HepG2 (cell line): ENCODE measurements at regions not wholly inside any gene's neighbourhood (a gene's known extent, or its start where the extent isn't known, plus 50 kb on each side); places are given as distances from the start of the nearest gene placed in this dataset.

Experiments used
- CBX5 ChIP-seq: sonication (generic); formaldehyde crosslinking; IDR thresholded peaks from 2 replicates; pipeline ENCODE4 v1.4.0; 2020; ENCODE audit warnings: missing genetic modification reagents, borderline replicate concordance
- EED ChIP-seq: sonication (generic); formaldehyde crosslinking; IDR thresholded peaks from 2 replicates; pipeline ENCODE4 v1.5.0; 2020; ENCODE audit warnings: mild to moderate bottlenecking, missing genetic modification reagents
- FOXJ3 ChIP-seq: sonication (generic); formaldehyde crosslinking; IDR thresholded peaks from 2 replicates; pipeline ENCODE4 v1.4.0; 2020; ENCODE audit warnings: missing genetic modification reagents, mild to moderate bottlenecking, borderline replicate concordance
- GATAD2A ChIP-seq: IDR thresholded peaks from 2 replicates; pipeline ENCODE4 v1.6.1; 2016
- HNRNPL ChIP-seq: fragments of 200-400 bp; formaldehyde crosslinking; IDR thresholded peaks from 2 replicates; pipeline ENCODE4 v1.6.1; 2017; ENCODE audit warnings: mild to moderate bottlenecking, low read depth, low read length
- JUNB ChIP-seq: sonication (generic); formaldehyde crosslinking; IDR thresholded peaks from 2 replicates; pipeline ENCODE4 v1.8.0; 2022; ENCODE audit warnings: missing genetic modification reagents, mild to moderate bottlenecking, borderline replicate concordance
- KDM2A ChIP-seq: sonication (generic); formaldehyde crosslinking; IDR thresholded peaks from 2 replicates; pipeline ENCODE4 v1.4.0; 2020; ENCODE audit warnings: low read depth, missing genetic modification reagents, borderline replicate concordance
- KDM5A ChIP-seq: fragments of 200-600 bp; sonication (generic); IDR thresholded peaks from 2 replicates; pipeline ENCODE4 v1.7.0; 2018; ENCODE audit warnings: antibody characterized with exemption, mild to moderate bottlenecking, low read length, borderline replicate concordance
- MIER2 ChIP-seq: IDR thresholded peaks from 2 replicates; pipeline ENCODE4 v1.6.1; 2016; ENCODE audit warnings: missing biosample characterization, missing genetic modification reagents
- NR3C1 ChIP-seq: sonication (generic); formaldehyde crosslinking; IDR thresholded peaks from 2 replicates; pipeline ENCODE4 v1.4.0; 2020; ENCODE audit warnings: missing genetic modification reagents
- ONECUT2 ChIP-seq: sonication (generic); formaldehyde crosslinking; IDR thresholded peaks from 2 replicates; pipeline ENCODE4 v1.4.0; 2020; ENCODE audit warnings: missing genetic modification reagents
- PPARG ChIP-seq: conservative IDR thresholded peaks from 2 replicates; pipeline ENCODE4 v1.6.1; 2016; ENCODE audit warnings: missing biosample characterization, missing genetic modification reagents
- RFX3 ChIP-seq: IDR thresholded peaks from 2 replicates; pipeline ENCODE4 v1.6.1; 2016; ENCODE audit warnings: missing biosample characterization, missing genetic modification reagents
- SATB2 ChIP-seq: sonication (generic); formaldehyde crosslinking; IDR thresholded peaks from 2 replicates; pipeline ENCODE4 v1.5.0; 2020; ENCODE audit warnings: missing genetic modification reagents
- SKI ChIP-seq: fragments of 450-650 bp; IDR thresholded peaks from one replicate; pipeline ENCODE4 v1.6.1; 2018; ENCODE audit warnings: mild to moderate bottlenecking; ENCODE audit not compliant: partially characterized antibody
- ZC3H4 ChIP-seq: sonication (generic); formaldehyde crosslinking; IDR thresholded peaks from 2 replicates; pipeline ENCODE4 v1.4.0; 2020; ENCODE audit warnings: missing genetic modification reagents, borderline replicate concordance
- ZFYVE20 ChIP-seq: sonication (generic); formaldehyde crosslinking; IDR thresholded peaks from 2 replicates; pipeline ENCODE4 v1.8.0; 2023; ENCODE audit warnings: low read depth, mild to moderate bottlenecking, moderate library complexity, missing genetic modification reagents, borderline replicate concordance
- ZNF10 ChIP-seq: sonication (generic); formaldehyde crosslinking; IDR thresholded peaks from 2 replicates; pipeline ENCODE4 v1.4.0; 2020; ENCODE audit warnings: mild to moderate bottlenecking, low read depth, missing genetic modification reagents, borderline replicate concordance
- ZNF230 ChIP-seq: sonication (generic); formaldehyde crosslinking; IDR thresholded peaks from 2 replicates; pipeline ENCODE4 v1.4.0; 2020; ENCODE audit warnings: mild to moderate bottlenecking, missing genetic modification reagents
- ZNF567 ChIP-seq: sonication (generic); formaldehyde crosslinking; IDR thresholded peaks from 2 replicates; pipeline ENCODE4 v1.8.1; 2023; ENCODE audit warnings: mild to moderate bottlenecking, missing genetic modification reagents, borderline replicate concordance
- ZNF670 ChIP-seq: sonication (generic); formaldehyde crosslinking; IDR thresholded peaks from 2 replicates; pipeline ENCODE4 v1.8.0; 2022; ENCODE audit warnings: mild to moderate bottlenecking, missing genetic modification reagents, borderline replicate concordance
- ZNF713 ChIP-seq: sonication (generic); formaldehyde crosslinking; IDR thresholded peaks from 2 replicates; pipeline ENCODE4 v1.4.0; 2020; ENCODE audit warnings: mild to moderate bottlenecking, missing genetic modification reagents
- TF ChIP-seq, protein P1 (sequence below): IDR thresholded peaks from 2 replicates; pipeline ENCODE4 v1.4.0; 2020; ENCODE audit warnings: mild to moderate bottlenecking, missing genetic modification reagents
- TF ChIP-seq, protein P2 (sequence below): IDR thresholded peaks from 2 replicates; pipeline ENCODE4 v1.6.1; 2018; ENCODE audit warnings: missing genetic modification reagents, mild to moderate bottlenecking, missing compliant biosample characterization
- TF ChIP-seq, protein P3 (sequence below): sonication (generic); formaldehyde crosslinking; IDR thresholded peaks from 2 replicates; pipeline ENCODE4 v1.4.0; 2020; ENCODE audit warnings: missing genetic modification reagents

DNA sequence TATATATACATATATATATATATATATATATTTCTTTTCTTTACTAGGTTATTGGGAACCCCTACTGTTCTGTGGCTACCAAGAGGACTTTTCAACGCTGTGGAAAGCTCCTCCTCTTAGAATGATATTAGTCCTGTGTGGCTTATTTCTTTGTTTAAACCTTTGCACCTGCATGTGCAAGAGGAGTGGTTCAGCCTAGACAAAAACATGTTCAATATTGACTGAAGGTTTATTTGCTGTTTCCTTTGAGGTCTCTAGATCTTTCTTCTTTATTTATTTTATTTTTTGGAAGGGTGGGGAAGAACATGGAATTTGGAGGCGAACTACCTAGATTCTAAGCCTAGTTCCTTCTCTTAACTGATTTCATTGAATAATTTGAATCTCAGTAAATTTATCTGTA lies 118.1 kb downstream of the GNAT3 start (continued):
- TF ChIP-seq, protein P1, sequence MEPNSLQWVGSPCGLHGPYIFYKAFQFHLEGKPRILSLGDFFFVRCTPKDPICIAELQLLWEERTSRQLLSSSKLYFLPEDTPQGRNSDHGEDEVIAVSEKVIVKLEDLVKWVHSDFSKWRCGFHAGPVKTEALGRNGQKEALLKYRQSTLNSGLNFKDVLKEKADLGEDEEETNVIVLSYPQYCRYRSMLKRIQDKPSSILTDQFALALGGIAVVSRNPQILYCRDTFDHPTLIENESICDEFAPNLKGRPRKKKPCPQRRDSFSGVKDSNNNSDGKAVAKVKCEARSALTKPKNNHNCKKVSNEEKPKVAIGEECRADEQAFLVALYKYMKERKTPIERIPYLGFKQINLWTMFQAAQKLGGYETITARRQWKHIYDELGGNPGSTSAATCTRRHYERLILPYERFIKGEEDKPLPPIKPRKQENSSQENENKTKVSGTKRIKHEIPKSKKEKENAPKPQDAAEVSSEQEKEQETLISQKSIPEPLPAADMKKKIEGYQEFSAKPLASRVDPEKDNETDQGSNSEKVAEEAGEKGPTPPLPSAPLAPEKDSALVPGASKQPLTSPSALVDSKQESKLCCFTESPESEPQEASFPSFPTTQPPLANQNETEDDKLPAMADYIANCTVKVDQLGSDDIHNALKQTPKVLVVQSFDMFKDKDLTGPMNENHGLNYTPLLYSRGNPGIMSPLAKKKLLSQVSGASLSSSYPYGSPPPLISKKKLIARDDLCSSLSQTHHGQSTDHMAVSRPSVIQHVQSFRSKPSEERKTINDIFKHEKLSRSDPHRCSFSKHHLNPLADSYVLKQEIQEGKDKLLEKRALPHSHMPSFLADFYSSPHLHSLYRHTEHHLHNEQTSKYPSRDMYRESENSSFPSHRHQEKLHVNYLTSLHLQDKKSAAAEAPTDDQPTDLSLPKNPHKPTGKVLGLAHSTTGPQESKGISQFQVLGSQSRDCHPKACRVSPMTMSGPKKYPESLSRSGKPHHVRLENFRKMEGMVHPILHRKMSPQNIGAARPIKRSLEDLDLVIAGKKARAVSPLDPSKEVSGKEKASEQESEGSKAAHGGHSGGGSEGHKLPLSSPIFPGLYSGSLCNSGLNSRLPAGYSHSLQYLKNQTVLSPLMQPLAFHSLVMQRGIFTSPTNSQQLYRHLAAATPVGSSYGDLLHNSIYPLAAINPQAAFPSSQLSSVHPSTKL (CRISPR knock-in tag), result peak; percentile 66
- TF ChIP-seq SKI, result no peak
- TF ChIP-seq ZNF10 (CRISPR knock-in tag), result no peak
- TF ChIP-seq JUNB (CRISPR knock-in tag), result no peak
- no peak for TF ChIP-seq ZNF713
- no peak for TF ChIP-seq RFX3 (CRISPR knock-in tag)
- no peak for TF ChIP-seq ZNF670 (CRISPR knock-in tag)
- TF ChIP-seq, protein P2, sequence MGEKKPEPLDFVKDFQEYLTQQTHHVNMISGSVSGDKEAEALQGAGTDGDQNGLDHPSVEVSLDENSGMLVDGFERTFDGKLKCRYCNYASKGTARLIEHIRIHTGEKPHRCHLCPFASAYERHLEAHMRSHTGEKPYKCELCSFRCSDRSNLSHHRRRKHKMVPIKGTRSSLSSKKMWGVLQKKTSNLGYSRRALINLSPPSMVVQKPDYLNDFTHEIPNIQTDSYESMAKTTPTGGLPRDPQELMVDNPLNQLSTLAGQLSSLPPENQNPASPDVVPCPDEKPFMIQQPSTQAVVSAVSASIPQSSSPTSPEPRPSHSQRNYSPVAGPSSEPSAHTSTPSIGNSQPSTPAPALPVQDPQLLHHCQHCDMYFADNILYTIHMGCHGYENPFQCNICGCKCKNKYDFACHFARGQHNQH (CRISPR knock-in tag), result no peak
- TF ChIP-seq MIER2, result no peak
- TF ChIP-seq SATB2 (CRISPR knock-in tag), result no peak
- TF ChIP-seq ONECUT2 (CRISPR knock-in tag), result peak; percentile 59; the same call in 1 of the 2 replicates
- no peak for TF ChIP-seq KDM2A (CRISPR knock-in tag)
- no peak for TF ChIP-seq ZFYVE20
- TF ChIP-seq EED, result no peak
- TF ChIP-seq NR3C1 (CRISPR knock-in tag), result no peak
- peak; percentile 53; the same call in 1 of the 2 replicates for TF ChIP-seq FOXJ3 (CRISPR knock-in tag)
- no peak for TF ChIP-seq HNRNPL
- TF ChIP-seq CBX5 (CRISPR knock-in tag), result no peak
- peak; percentile 32; the same call in 1 of the 2 replicates for TF ChIP-seq PPARG (CRISPR knock-in tag)
- no peak for TF ChIP-seq ZC3H4
- TF ChIP-seq ZNF567, result no peak
- no peak for TF ChIP-seq KDM5A
- TF ChIP-seq, protein P3, sequence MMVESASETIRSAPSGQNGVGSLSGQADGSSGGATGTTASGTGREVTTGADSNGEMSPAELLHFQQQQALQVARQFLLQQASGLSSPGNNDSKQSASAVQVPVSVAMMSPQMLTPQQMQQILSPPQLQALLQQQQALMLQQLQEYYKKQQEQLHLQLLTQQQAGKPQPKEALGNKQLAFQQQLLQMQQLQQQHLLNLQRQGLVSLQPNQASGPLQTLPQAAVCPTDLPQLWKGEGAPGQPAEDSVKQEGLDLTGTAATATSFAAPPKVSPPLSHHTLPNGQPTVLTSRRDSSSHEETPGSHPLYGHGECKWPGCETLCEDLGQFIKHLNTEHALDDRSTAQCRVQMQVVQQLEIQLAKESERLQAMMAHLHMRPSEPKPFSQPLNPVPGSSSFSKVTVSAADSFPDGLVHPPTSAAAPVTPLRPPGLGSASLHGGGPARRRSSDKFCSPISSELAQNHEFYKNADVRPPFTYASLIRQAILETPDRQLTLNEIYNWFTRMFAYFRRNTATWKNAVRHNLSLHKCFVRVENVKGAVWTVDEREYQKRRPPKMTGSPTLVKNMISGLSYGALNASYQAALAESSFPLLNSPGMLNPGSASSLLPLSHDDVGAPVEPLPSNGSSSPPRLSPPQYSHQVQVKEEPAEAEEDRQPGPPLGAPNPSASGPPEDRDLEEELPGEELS (CRISPR knock-in tag), result peak; percentile 41
- TF ChIP-seq GATAD2A (CRISPR knock-in tag), result peak; percentile 69
- no peak for TF ChIP-seq ZNF230 (CRISPR knock-in tag)
